Liver (tissue), 7 donors: ENCODE measurements at regions not wholly inside any gene's neighbourhood (a gene's known extent, or its start where the extent isn't known, plus 50 kb on each side); places are given as distances from the start of the nearest gene placed in this dataset.

ENCODE experiments used
- DNase-seq: peaks from one replicate; pipeline ENCODE4 v3.0.0-alpha.2; 2017; ENCODE audit warnings: low spot score
- H3K27ac ChIP-seq, 2 donors: one replicate each; pipeline ENCODE4 v1.7.0; 2013; ENCODE audit warnings: inconsistent platforms in 2 of 2, low read length in 2 of 2, control low read depth in 1 of 2, low read depth in 1 of 2, mild to moderate bottlenecking in 1 of 2
- H3K27me3 ChIP-seq, 4 donors: one replicate each; pipeline versions ENCODE4 v1.6.1 to v1.7.0; 2013; ENCODE audit warnings: low read length in 3 of 4, inconsistent platforms in 1 of 4, mild to moderate bottlenecking in 1 of 4, moderate library complexity in 1 of 4; ENCODE audit not compliant: control insufficient read depth in 4 of 4, insufficient read depth in 4 of 4
- H3K36me3 ChIP-seq, 4 donors: one replicate each; pipeline versions ENCODE4 v1.6.1 to v1.7.0; 2013; ENCODE audit warnings: low read length in 3 of 4, mild to moderate bottlenecking in 3 of 4, low read depth in 1 of 4, moderate library complexity in 1 of 4; ENCODE audit not compliant: control insufficient read depth in 4 of 4, insufficient read depth in 3 of 4
- H3K4me1 ChIP-seq, 4 donors: one replicate each; pipeline versions ENCODE4 v1.6.1 to v1.7.0; 2013; ENCODE audit warnings: low read length in 3 of 4, mild to moderate bottlenecking in 3 of 4, moderate library complexity in 1 of 4; ENCODE audit not compliant: control insufficient read depth in 4 of 4, insufficient read depth in 4 of 4
- H3K4me3 ChIP-seq, 3 donors: one replicate each; pipeline versions ENCODE4 v1.6.1 to v1.7.0; 2013; ENCODE audit warnings: low read length in 3 of 3, control low read depth in 1 of 3, low read depth in 1 of 3, mild to moderate bottlenecking in 1 of 3
- H3K9ac ChIP-seq, 2 donors: one replicate each; pipeline ENCODE4 v1.7.0; 2013; ENCODE audit warnings: low read length in 2 of 2, mild to moderate bottlenecking in 2 of 2, moderate library complexity in 2 of 2, control low read depth in 1 of 2, low read depth in 1 of 2
- H3K9me3 ChIP-seq, 4 donors: one replicate each; pipeline versions ENCODE4 v1.6.1 to v1.7.0; 2013; ENCODE audit warnings: low read length in 3 of 4; ENCODE audit not compliant: control insufficient read depth in 4 of 4
- FOXA1 ChIP-seq: IDR thresholded peaks from 2 replicates; pipeline ENCODE4 v1.6.1; 2016; ENCODE audit warnings: antibody characterized with exemption
- HNF4G ChIP-seq: IDR thresholded peaks from 2 replicates; pipeline ENCODE4 v1.6.1; 2016; ENCODE audit warnings: antibody characterized with exemption
- RXRA ChIP-seq, 2 donors: IDR thresholded peaks; 2 replicates each; pipeline ENCODE4 v1.6.1; 2017 to 2018; ENCODE audit warnings: antibody characterized with exemption in 2 of 2, mild to moderate bottlenecking in 1 of 2
- SP1 ChIP-seq: IDR thresholded peaks from 2 replicates; pipeline ENCODE4 v1.6.1; 2018; ENCODE audit warnings: antibody characterized with exemption, mild to moderate bottlenecking
- TAF1 ChIP-seq: conservative IDR thresholded peaks from 2 replicates; pipeline ENCODE4 v1.6.1; 2016; ENCODE audit warnings: antibody characterized with exemption, mild to moderate bottlenecking
- WGBS: extraction: QIAGEN DNeasy Blood & Tissue Kit; methylation state at CpG from one replicate; pipeline ENCODE4 v1.1.7; 2013; 5-methylcytosine and 5-hydroxymethylcytosine counted together
- donor health status: healthy.
- donor health status: healthy.
- donor health status: healthy.
- donor health status: healthy.

DNA sequence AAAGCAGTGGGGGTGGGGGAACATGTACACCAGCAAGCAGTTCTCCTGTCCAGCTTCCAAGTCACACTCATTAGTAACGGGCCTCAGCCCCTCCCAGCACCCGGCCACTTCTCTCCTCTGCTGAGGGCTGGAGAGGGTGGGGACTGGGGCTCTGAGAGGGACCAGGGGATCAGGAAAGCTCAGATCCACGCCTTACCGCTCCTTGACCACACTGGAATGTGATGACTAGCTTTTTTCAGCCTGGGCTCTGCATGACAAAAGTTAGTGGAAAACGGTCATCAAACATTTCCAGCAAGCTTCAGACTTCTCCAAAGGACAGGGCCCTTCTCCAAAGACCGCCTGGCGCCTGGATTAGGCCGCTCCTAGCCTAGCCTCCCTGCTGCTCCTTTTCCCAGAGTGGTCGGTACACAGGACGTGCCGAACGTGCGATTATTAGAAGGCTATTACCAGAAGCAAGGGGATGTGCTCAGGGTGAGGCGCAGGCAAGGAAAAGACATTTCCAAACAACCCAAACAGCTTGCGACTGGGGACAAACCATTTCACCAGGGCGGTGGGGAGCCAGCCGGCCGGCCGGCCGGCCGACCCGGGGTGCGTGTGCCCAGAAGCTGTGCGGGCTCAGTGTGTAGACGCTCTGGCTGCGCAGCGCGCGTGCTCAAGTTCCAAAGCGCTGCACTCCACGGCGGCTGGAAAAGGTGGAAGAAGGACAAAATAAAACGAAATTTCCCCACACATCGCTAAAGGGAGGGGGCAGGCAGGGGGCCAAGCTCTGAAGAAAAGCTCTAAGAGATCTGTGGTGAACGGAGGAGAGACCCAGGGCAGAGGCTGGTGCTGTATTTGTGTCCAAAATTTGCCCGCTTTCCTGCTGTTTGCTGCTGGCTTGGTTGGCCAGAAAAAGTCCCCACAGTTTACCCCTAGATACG lies 51.0 kb upstream of the SSR3 start:
- no peaks in the 10 kb centered on the region for H3K27me3 ChIP-seq

DNA sequence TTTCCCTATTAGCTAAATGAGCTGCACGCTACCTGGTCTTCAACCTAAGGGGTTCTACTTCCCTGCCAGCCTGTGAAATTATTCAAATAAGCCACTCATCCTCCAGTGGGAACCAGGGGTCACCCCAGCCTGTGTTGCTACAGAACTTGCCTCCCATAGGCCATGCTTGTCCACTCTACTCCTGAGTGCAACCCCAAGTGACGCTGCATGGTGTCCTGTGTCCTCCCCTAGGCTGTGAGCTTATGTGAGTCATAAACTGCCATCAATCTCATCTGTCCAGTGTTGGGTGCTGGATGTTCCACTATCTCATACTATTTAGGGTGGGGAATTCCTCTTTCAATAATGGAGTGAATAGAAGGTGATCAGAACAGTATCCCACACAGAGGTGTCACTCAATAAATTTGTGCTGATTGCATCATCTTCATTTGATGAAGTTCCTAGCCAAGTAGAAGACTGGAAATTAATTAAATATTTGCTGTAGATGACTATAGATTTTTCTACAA lies 49.8 kb upstream of the SSR3 start:
- Histone ChIP-seq H3K4me1 (peaks cover 5 to 10% (median 7%) of the 10 kb centered on the region in 4 donors), H3K4me3 (no peak overlapping the region), H3K9me3 (no peaks in the 10 kb centered on the region), H3K36me3 (no peaks in the 10 kb centered on the region), H3K27me3 (no peaks in the 10 kb centered on the region), H3K27ac (no peak overlapping the region), H3K9ac (no peak overlapping the region)
- 95% methylated on average over 2 of the region's 2 CpGs for WGBS
- DNase-seq, result no peak
- TF ChIP-seq HNF4G, result no peak

More for the DNA sequence above, 51.0 kb upstream of the SSR3 start:
- Histone ChIP-seq H3K27ac (peak overlapping the region; percentile 54 to 65), H3K4me1 (peaks cover 5 to 10% (median 7%) of the 10 kb centered on the region in 4 donors), H3K9me3 (no peaks in the 10 kb centered on the region), H3K4me3 (peak overlapping the region; percentile 38 to 74 (median 61)), H3K36me3 (no peaks in the 10 kb centered on the region), H3K9ac (peak overlapping the region; percentile 56 to 57)
- DNase-seq, result no peak
- TF ChIP-seq TAF1 (peak; percentile 26), SP1 (no peak), FOXA1 (no peak), RXRA (IDR thresholded peaks at IDR 0.05) (no peak)
- 7% methylated on average over 37 of the region's 37 CpGs for WGBS
